Choroid plexus epithelial cell (primary cell): ENCODE measurements at regions not wholly inside any gene's neighbourhood (a gene's known extent, or its start where the extent isn't known, plus 50 kb on each side); places are given as distances from the start of the nearest gene placed in this dataset.

ENCODE experiments used
- DNase-seq: peaks from one replicate; pipeline ENCODE4 v3.0.0-alpha.2; 2010; ENCODE audit warnings: low read depth
- H3K4me3 ChIP-seq: 2 replicates; pipeline ENCODE4 v1.5.1; 2011; ENCODE audit warnings: low read depth, mild to moderate bottlenecking, control low read depth, low read length, moderate library complexity
- TF ChIP-seq, protein P1 (sequence below): conservative IDR thresholded peaks from 2 replicates; pipeline ENCODE4 v1.5.1; 2011; ENCODE audit warnings: low read depth, mild to moderate bottlenecking, control low read depth, inconsistent platforms, low read length, moderate library complexity

DNA sequence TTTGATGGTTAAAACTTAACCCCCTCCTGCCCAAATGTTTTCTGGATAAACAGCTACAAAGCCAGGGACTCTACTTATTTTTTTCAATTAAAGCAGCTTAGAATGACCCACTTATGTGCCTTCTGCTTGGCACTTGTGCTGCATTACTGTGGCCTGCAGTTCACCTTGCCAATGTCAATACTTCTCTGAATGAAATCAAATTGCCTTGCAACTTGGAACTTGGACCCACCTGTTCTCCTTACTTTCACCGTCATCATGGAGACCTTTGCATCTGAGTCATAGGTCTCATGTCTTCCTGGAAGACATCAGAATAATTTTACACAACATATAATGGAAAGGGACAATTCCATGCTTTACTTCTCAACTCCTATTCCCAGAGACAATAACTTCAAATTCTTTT lies 92.1 kb upstream of the FHL2 start:
- H3K4me3 ChIP-seq, result no peak overlapping the region
- TF ChIP-seq, protein P1, sequence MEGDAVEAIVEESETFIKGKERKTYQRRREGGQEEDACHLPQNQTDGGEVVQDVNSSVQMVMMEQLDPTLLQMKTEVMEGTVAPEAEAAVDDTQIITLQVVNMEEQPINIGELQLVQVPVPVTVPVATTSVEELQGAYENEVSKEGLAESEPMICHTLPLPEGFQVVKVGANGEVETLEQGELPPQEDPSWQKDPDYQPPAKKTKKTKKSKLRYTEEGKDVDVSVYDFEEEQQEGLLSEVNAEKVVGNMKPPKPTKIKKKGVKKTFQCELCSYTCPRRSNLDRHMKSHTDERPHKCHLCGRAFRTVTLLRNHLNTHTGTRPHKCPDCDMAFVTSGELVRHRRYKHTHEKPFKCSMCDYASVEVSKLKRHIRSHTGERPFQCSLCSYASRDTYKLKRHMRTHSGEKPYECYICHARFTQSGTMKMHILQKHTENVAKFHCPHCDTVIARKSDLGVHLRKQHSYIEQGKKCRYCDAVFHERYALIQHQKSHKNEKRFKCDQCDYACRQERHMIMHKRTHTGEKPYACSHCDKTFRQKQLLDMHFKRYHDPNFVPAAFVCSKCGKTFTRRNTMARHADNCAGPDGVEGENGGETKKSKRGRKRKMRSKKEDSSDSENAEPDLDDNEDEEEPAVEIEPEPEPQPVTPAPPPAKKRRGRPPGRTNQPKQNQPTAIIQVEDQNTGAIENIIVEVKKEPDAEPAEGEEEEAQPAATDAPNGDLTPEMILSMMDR, result no peak
- DNase-seq, result no peak

DNA sequence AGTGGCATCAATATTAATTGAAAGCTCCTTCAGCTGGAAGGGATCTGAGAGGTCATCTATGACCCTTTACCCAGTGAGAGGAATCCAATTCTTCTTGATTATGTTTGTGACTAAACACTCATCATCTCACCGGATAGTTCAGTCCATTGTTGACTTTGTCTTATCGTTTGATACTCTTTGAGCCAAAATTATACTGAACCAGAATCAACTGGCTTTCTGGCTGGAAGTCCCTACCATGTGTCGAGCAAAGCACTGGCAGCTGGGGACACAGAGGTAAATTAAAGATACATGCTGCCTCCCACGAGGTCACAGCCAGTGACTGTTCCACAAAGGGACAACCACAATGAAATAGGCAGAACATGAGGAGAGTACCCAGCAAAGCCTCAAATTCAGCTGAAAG lies 91.4 kb upstream of the FHL2 start:
- DNase-seq, result no peak
- TF ChIP-seq, protein P1, result no peak

DNA sequence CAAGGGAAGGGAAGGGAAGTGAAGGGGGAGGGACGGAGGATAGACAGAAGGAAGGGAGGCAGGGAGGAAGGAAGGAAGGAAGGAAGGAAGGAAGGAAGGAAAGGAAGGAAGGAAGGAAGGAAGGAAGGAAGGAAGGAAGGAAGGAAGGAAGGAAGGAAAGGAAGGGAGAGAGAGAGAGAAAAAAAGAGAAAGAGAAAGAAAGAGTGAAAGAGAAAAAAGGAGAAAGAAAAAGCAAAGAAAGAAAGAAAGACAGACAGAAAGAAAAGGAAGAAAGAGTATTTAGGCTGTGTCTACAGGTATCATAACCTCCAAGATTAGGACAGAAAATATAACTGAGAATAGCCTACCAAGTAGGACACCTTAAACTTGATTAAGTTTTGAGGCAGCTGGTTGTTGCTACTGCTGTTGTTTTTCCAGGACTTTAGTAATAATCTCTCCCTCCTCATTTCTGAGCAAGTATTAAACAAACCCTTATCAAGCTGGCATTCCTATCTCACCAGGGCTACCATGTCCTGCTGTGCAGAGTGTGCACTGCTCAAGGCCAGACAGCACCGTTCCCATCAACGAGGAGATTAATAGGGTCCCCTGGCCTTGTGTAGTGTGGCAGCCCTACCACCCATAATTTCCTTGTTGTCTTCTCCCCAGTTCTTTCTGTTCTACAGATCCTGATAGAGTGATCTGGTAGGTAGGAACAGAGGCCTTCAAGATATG lies 90.5 kb upstream of the FHL2 start:
- DNase-seq, result peak; percentile 77
- no peak overlapping the region for H3K4me3 ChIP-seq
- TF ChIP-seq, protein P1, result no peak

More for the DNA sequence above, 91.4 kb upstream of the FHL2 start:
- H3K4me3 ChIP-seq, result no peak overlapping the region

DNA sequence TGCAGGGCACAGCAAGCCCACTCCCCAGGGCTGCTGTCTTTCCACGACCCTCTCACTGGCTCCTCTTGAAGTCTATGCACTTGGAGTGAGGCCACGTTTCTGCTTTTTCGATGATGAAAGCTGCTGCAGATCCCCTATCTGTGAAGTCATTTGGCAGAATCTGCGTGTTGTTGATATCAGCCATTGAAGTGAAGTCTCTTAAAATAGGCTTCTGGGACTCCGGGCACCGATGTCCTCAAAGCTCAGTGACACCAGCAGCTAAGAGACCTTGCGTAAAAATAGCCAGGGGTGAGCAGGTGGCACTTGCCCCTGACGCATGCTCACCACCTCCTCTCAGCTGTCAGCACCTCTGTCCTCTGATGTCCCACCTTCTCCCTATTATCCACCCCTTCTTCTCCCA lies 89.4 kb upstream of the FHL2 start:
- H3K4me3 ChIP-seq, result no peak overlapping the region
- TF ChIP-seq, protein P1, result no peak
- DNase-seq, result no peak

DNA sequence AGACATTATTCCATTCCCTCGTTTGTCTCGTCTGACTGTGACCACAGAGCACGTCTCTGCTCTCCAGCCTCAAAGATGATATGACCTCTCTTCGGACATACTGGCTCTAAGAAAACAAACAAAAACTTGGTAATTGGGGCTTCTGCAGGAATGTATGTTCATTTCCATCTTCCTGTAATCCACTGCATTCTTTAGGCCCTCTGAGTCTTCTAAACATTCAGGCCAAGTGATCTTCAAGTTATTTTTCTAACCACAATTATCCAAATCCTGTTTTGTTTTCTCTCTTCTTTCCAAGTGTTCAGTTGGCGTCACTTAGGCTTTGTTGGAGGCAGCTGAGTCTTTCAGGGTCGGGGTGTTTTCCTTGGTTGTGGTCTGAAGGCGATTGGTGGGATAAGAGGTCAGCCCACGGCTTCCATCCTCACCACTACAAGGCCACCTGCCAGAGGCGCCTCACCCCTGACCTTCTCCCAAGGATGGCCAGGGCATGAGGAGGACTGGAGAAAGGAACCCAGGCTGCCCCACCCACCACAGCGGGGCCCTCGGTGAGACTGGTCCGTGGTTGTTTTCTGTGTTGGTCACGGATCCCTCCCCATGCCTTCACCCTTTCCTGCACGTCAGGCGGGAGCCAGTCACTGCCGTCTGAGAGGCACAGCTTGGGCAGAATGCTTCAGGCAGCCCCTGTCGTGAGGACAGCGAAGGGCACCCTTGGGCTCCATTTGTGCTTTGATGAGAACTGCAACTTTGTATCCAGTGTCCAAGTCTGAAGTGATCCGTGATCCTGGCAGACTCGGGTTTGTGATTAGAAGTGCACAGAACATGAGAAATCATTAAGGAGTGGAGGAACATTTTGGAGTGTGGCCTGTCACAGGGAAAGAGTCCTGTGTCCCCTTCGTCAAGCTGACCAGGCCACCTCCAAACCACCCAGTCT lies 88.6 kb upstream of the FHL2 start:
- no peak overlapping the region for H3K4me3 ChIP-seq
- peak; percentile 97 for DNase-seq
- TF ChIP-seq, protein P1, result no peak

DNA sequence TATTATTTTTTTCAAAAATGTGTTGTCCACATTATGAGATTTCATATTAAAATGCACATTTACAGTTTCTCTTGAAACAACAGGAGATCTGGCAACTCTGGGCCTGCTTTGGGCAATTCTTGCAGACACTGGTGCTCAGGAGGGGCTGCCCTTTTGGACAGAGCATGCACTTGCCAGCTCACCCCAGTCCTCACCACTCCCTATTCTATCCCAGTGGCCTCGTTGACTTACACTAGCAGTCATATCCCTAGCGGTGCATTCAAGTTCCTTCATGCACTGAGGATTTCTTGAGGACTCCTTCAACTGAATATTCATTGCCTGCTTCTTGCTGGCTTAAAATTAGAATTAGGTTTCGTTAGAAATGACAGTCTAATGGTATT lies 87.9 kb upstream of the FHL2 start:
- no peak for DNase-seq
- TF ChIP-seq, protein P1, result no peak
- no peak overlapping the region for H3K4me3 ChIP-seq
